Effector memory CD8-positive, alpha-beta T cell (primary cell): ENCODE measurements at regions not wholly inside any gene's neighbourhood (a gene's known extent, or its start where the extent isn't known, plus 50 kb on each side); places are given as distances from the start of the nearest gene placed in this dataset.

Experiments used
- ATAC-seq: fragments of 150-1000 bp; cut with Tn5 transposase; replicated peaks from 2 replicates; pipeline ENCODE4 v1.10.0; 2021; ENCODE audit warnings: mild to moderate bottlenecking, moderate library complexity
- DNase-seq, 3 experiments: peaks; one replicate each; pipeline ENCODE4 v3.0.0; 2021
- H3K27ac Mint-ChIP-seq, 2 donors: one replicate each; pipeline ENCODE4 v1.8.0; 2022; ENCODE audit warnings: mild to moderate bottlenecking in 2 of 2, mixed read lengths in 2 of 2, moderate library complexity in 2 of 2
- H3K27me3 Mint-ChIP-seq, 2 donors: one replicate each; pipeline ENCODE4 v1.8.0; 2022; ENCODE audit warnings: mixed read lengths in 2 of 2
- H3K36me3 Mint-ChIP-seq: one replicate; pipeline ENCODE4 v1.8.0; 2022; ENCODE audit warnings: mild to moderate bottlenecking, moderate library complexity, mixed read lengths; ENCODE audit not compliant: insufficient read depth
- H3K4me1 Mint-ChIP-seq, 2 donors: one replicate each; pipeline ENCODE4 v1.8.0; 2022; ENCODE audit warnings: low read depth in 2 of 2, mixed read lengths in 2 of 2
- H3K4me3 Mint-ChIP-seq, 2 donors: one replicate each; pipeline ENCODE4 v1.8.0; 2022; ENCODE audit warnings: mild to moderate bottlenecking in 2 of 2, mixed read lengths in 2 of 2, moderate library complexity in 2 of 2
- H3K9me3 Mint-ChIP-seq, 2 donors: one replicate each; pipeline ENCODE4 v1.8.0; 2022; ENCODE audit warnings: mixed read lengths in 2 of 2

DNA sequence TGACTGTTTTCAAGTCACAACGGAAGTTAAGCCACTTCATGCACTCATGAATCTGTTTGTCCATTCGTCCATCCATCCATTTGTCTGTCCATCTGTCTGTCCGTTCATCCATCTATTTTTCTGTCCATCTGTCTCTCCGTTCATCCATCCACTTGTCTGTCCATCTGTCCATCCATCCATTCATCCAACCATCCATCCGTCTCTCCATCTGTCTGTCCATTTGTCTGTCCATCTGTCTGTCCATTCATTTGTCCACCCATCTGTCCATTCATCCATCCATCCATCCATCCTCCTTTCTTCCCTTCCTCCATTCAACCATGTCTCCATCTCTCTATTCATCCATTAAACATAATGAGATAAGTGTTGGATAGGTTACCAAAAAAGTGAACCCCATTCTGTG, 123.5 kb upstream of the UQCRFS1 start:
- H3K27ac Mint-ChIP-seq = no peak overlapping the region
- peaks cover 2% of the 10 kb centered on the region for H3K36me3 Mint-ChIP-seq
- peaks cover 0 to 2% of the 10 kb centered on the region in 2 donors for H3K9me3 Mint-ChIP-seq
- no peak for ATAC-seq
- H3K4me1 Mint-ChIP-seq = no peaks in the 10 kb centered on the region
- H3K4me3 Mint-ChIP-seq = no peak overlapping the region
- H3K27me3 Mint-ChIP-seq = peaks cover 25 to 48% of the 10 kb centered on the region in 2 donors
- no peak for DNase-seq

- H3K27ac Mint-ChIP-seq = no peak overlapping the region
- H3K9me3 Mint-ChIP-seq = peaks cover 0 to 2% of the 10 kb centered on the region in 2 donors
- ATAC-seq = no peak
- peaks cover 2% of the 10 kb centered on the region for H3K36me3 Mint-ChIP-seq
- no peaks in the 10 kb centered on the region for H3K4me1 Mint-ChIP-seq
- peaks cover 25 to 53% of the 10 kb centered on the region in 2 donors for H3K27me3 Mint-ChIP-seq
- no peak overlapping the region for H3K4me3 Mint-ChIP-seq
- DNase-seq = no peak
Measured at GRCh38 chr19:29337029-29337428, 124.1 kb upstream of the UQCRFS1 start.

DNA sequence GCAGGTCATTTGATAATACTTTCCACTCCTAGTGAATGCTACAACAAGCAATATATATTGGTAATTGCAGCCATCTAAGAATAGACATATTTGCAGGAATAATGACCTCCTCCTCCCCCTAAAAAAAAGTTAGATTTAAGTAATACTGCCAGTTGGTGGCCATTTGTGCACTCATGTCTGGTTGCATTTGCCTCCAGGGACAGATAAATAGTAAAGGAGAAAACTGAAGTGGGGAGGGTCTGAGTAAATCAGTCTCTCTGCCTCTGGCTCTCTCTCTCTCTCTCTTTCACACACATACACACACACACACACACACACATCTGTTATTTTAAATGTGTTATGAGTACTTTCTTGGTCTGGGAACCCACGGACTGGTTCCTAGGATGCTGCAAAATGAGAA, 125.5 kb upstream of the UQCRFS1 start:
- no peak overlapping the region for H3K4me3 Mint-ChIP-seq

DNA sequence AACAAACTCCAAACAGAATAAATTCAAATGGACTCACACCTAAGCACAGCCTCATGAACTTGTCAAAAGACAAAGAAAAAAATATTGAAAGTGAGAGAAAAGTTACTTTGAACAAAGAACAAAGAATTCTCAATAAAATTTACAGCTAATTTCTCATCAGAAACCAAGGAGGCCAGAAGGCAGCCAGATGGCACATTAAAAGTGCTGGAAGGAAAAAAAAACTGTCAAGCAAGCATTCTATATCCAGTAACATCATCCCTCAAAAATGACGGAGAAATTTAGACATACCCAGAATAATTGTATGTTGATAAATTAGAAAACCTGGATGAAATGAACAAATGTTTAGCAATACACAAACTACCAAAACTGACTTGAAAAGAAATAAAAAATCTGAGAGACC, 129.8 kb upstream of the UQCRFS1 start:
- Mint-ChIP-seq H3K9me3 (peaks cover 0 to 7% of the 10 kb centered on the region in 2 donors), H3K27ac (no peak overlapping the region)
- DNase-seq = no peak

More for the DNA sequence above, 125.5 kb upstream of the UQCRFS1 start:
- Mint-ChIP-seq H3K4me1 (no peaks in the 10 kb centered on the region), H3K27me3 (peaks cover 22 to 50% of the 10 kb centered on the region in 2 donors), H3K27ac (no peak overlapping the region), H3K9me3 (peaks cover 0 to 2% of the 10 kb centered on the region in 2 donors), H3K36me3 (peaks cover 2% of the 10 kb centered on the region)
- DNase-seq (no peak), ATAC-seq (no peak)

GRCh38 chr19:29364224-29364726, 151.3 kb upstream of the UQCRFS1 start:
- no peak overlapping the region for H3K4me3 Mint-ChIP-seq
- no peaks in the 10 kb centered on the region for H3K9me3 Mint-ChIP-seq
- H3K27me3 Mint-ChIP-seq = peaks cover 25 to 30% of the 10 kb centered on the region in 2 donors
- DNase-seq (no peak), ATAC-seq (no peak)
- H3K27ac Mint-ChIP-seq = no peak overlapping the region
- no peaks in the 10 kb centered on the region for H3K4me1 Mint-ChIP-seq
- H3K36me3 Mint-ChIP-seq = no peaks in the 10 kb centered on the region

More for the DNA sequence above, 129.8 kb upstream of the UQCRFS1 start:
- Mint-ChIP-seq H3K27me3 (peaks cover 18 to 51% of the 10 kb centered on the region in 2 donors), H3K36me3 (peaks cover 2% of the 10 kb centered on the region), H3K4me1 (no peaks in the 10 kb centered on the region), H3K4me3 (no peak overlapping the region)
- no peak for ATAC-seq

DNA sequence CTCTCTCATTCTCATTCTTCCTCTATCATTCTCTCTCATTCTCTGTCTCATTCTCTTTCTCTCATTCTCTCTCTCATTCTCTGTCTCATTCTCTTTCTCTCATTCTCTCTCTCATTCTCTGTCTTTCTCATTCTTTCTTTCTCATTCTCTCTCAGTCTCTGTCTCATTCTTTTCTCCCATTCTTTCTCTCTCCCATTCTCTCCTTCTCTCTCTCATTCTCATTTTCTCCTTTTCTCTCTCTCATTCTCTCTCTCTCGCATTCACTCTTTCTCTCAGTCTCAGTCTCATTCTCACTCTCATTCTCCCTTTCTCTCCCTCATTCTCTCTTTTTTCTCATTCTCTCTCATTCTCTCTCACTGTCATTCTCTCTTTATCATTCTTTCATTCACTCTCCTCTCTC, 152.0 kb upstream of the UQCRFS1 start:
- Mint-ChIP-seq H3K4me1 (no peaks in the 10 kb centered on the region), H3K4me3 (no peak overlapping the region), H3K27me3 (peaks cover 25 to 30% of the 10 kb centered on the region in 2 donors), H3K27ac (no peak overlapping the region), H3K9me3 (no peaks in the 10 kb centered on the region), H3K36me3 (no peaks in the 10 kb centered on the region)
- ATAC-seq = no peak
- no peak for DNase-seq

GRCh38 chr19:29365836-29366417, 153.0 kb upstream of the UQCRFS1 start:
- no peak for DNase-seq
- H3K4me3 Mint-ChIP-seq = no peak overlapping the region
- H3K27ac Mint-ChIP-seq = no peak overlapping the region
- peaks cover 25 to 30% of the 10 kb centered on the region in 2 donors for H3K27me3 Mint-ChIP-seq
- H3K4me1 Mint-ChIP-seq = no peaks in the 10 kb centered on the region
- ATAC-seq = no peak
- H3K9me3 Mint-ChIP-seq = no peaks in the 10 kb centered on the region
- H3K36me3 Mint-ChIP-seq = no peaks in the 10 kb centered on the region

GRCh38 chr19:29366757-29367156, 153.8 kb upstream of the UQCRFS1 start:
- no peaks in the 10 kb centered on the region for H3K4me1 Mint-ChIP-seq
- H3K4me3 Mint-ChIP-seq = no peak overlapping the region
- peaks cover 25 to 30% of the 10 kb centered on the region in 2 donors for H3K27me3 Mint-ChIP-seq
- no peak for DNase-seq
- H3K27ac Mint-ChIP-seq = no peak overlapping the region
- H3K9me3 Mint-ChIP-seq = no peaks in the 10 kb centered on the region
- H3K36me3 Mint-ChIP-seq = no peaks in the 10 kb centered on the region
- ATAC-seq = no peak

DNA sequence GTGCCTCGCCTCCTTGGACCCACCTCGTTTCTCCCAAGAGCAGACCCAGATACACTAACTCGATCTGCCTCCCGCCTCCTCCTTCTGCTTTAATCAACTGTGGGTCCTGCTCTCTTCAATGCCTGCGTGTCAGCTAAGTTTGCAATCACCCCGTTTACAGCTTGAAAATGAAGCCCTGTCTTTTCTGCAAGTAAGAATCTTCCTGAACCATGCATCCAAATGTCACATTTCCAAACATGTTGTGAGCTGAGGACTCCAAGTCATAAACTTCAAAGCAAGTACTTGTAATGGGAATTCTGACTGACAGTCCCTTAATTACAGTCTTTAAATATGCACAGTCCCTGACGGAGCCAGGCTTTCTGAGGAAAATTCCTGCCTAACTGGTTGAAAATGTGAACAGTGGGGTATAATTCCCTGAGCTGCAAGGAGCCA, 154.9 kb upstream of the UQCRFS1 start:
- H3K9me3 Mint-ChIP-seq = no peaks in the 10 kb centered on the region
- no peaks in the 10 kb centered on the region for H3K36me3 Mint-ChIP-seq
- DNase-seq = no peak
- no peak for ATAC-seq
- H3K4me3 Mint-ChIP-seq = no peak overlapping the region
- H3K27me3 Mint-ChIP-seq = peaks cover 32% of the 10 kb centered on the region in 2 donors
- H3K4me1 Mint-ChIP-seq = no peaks in the 10 kb centered on the region
- H3K27ac Mint-ChIP-seq = no peak overlapping the region

DNA sequence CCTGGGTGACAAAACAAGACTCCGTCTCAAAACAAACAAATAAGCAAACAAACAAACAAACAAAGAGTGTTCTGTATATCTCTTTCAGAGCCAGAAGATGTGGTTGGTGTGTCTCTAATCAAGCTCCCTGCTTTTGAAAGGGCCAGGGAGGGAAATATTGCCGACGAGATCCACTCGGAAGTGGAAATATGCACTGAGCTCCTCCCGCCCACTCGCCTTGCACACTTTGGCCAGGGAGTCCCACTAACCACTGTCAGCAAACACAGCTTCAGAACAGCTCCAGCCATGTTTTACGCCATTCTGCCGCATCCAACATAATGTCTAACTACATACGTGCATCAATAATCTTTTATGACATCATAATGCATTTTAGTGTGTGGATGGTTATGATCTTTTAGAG, 155.5 kb upstream of the VSTM2B start:
- Mint-ChIP-seq H3K27ac (no peak overlapping the region), H3K36me3 (no peaks in the 10 kb centered on the region), H3K9me3 (no peaks in the 10 kb centered on the region), H3K4me1 (no peaks in the 10 kb centered on the region), H3K27me3 (peaks cover 41 to 54% of the 10 kb centered on the region in 2 donors), H3K4me3 (no peak overlapping the region)
- ATAC-seq = no peak
- DNase-seq = no peak

- H3K9me3 Mint-ChIP-seq = no peaks in the 10 kb centered on the region
- no peaks in the 10 kb centered on the region for H3K4me1 Mint-ChIP-seq
- no peak overlapping the region for H3K4me3 Mint-ChIP-seq
- H3K27ac Mint-ChIP-seq = no peak overlapping the region
- peaks cover 42 to 58% of the 10 kb centered on the region in 2 donors for H3K27me3 Mint-ChIP-seq
- peaks cover 2% of the 10 kb centered on the region for H3K36me3 Mint-ChIP-seq
- no peak for DNase-seq
- no peak for ATAC-seq
Measured at GRCh38 chr19:29371251-29372090, 154.3 kb upstream of the VSTM2B start.

- no peaks in the 10 kb centered on the region for H3K9me3 Mint-ChIP-seq
- DNase-seq (no peak), ATAC-seq (no peak)
- peaks cover 2% of the 10 kb centered on the region for H3K36me3 Mint-ChIP-seq
- H3K27ac Mint-ChIP-seq = no peak overlapping the region
- peaks cover 39 to 57% of the 10 kb centered on the region in 2 donors for H3K27me3 Mint-ChIP-seq
- no peak overlapping the region for H3K4me3 Mint-ChIP-seq
- H3K4me1 Mint-ChIP-seq = no peaks in the 10 kb centered on the region
Measured at GRCh38 chr19:29372091-29372415, 153.7 kb upstream of the VSTM2B start.

DNA sequence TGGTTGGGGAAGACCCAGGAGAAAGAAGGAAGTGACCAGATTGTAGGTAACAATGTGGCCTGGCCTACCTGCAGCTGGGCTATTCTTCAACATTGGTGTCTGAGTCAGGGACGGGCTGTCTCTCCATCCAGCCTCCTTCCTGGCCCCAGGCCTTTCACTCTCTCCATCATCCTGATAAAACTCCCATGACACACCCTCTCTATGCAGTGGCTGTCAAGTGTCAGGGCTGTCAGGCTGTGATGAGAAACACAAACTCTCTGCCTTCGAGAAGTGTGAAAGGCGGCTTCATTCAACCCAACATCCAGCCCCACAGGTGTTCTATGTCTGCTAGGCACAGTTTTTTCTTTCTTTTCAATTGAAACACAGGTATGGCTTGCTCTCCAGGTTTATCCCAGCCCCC, 153.3 kb upstream of the VSTM2B start:
- ATAC-seq (no peak), DNase-seq (no peak)
- peaks cover 2% of the 10 kb centered on the region for H3K36me3 Mint-ChIP-seq
- H3K9me3 Mint-ChIP-seq = no peaks in the 10 kb centered on the region
- no peaks in the 10 kb centered on the region for H3K4me1 Mint-ChIP-seq
- H3K27ac Mint-ChIP-seq = peak overlapping the region in 1 of 2 donors; percentile 23
- no peak overlapping the region for H3K4me3 Mint-ChIP-seq
- H3K27me3 Mint-ChIP-seq = peaks cover 42 to 55% of the 10 kb centered on the region in 2 donors
